ENCODE measurements at regions not wholly inside any gene's neighbourhood (a gene's known extent, or its start where the extent isn't known, plus 50 kb on each side); places are given as distances from the start of the nearest gene placed in this dataset.

- no peaks in the 10 kb centered on the region for H3K4me1 Mint-ChIP-seq (ENCODE audit: low read depth)
- intact Hi-C loops (cut with micrococcal nuclease) = no loop called here
- H3K27me3 Mint-ChIP-seq = no peaks in the 10 kb centered on the region
- no peak overlapping the region for H3K27ac Mint-ChIP-seq
- no peak overlapping the region for H3K4me3 Mint-ChIP-seq
- no peaks in the 10 kb centered on the region for H3K36me3 Mint-ChIP-seq (ENCODE audit: low read depth)
- H3K9me3 Mint-ChIP-seq = no peaks in the 10 kb centered on the region
These were observed 943.9 kb downstream of the EPHA4 start for GRCh38 chr2:220628252-220628651.

- Mint-ChIP-seq H3K4me1 (ENCODE audit: low read depth) (no peaks in the 10 kb centered on the region), H3K9me3 (no peaks in the 10 kb centered on the region), H3K36me3 (ENCODE audit: low read depth) (no peaks in the 10 kb centered on the region), H3K27me3 (no peaks in the 10 kb centered on the region), H3K27ac (no peak overlapping the region), H3K4me3 (no peak overlapping the region)
- intact Hi-C loops (cut with micrococcal nuclease) = no loop called here
These were observed 931.0 kb downstream of the EPHA4 start for GRCh38 chr2:220641137-220641536.

DNA sequence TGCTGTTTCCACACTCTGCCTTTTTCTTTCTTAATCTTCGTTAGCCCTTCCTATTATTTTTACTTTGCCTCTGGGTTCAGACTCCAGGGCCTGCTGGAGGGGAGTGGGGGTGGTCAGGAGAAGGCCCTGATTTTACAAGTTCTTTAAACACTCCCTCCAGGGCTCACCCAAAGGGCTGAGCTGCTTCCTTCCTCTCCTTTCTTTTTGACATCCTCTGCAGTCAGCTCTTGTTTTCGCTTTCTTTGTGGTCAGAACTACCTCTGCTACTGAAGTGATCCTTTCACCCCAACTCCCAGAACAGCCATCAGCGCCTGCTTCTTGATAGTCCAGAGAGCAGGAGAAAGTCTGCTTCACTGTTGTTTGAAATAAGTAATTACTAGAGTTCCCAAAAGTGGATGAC is 925.7 kb downstream of the EPHA4 start:
- Mint-ChIP-seq H3K27me3 (no peaks in the 10 kb centered on the region), H3K4me3 (no peak overlapping the region), H3K4me1 (ENCODE audit: low read depth) (no peaks in the 10 kb centered on the region), H3K27ac (no peak overlapping the region), H3K36me3 (ENCODE audit: low read depth) (no peaks in the 10 kb centered on the region), H3K9me3 (no peaks in the 10 kb centered on the region)
- intact Hi-C loops (cut with micrococcal nuclease) = no loop called here

DNA sequence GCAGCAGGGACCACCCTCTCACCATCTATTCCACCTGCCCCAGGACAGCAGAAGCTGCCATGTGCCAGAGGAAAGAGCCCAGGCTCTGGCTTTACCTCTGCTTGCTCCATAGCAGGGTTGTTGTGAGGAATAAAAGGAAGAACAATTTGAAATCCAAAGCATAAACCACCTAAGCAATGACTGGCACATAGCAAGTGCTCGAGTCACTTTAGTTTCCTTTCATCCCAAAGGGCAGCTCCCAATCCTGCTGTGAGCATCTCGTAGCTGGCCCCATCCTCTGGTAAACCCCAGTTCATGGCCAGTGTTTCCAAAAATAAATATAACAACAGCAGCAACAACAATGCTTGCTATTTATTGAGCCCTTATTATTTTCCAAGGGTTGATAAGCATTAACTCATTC is 923.5 kb downstream of the EPHA4 start:
- no peak overlapping the region for H3K27ac Mint-ChIP-seq
- intact Hi-C loops (cut with micrococcal nuclease) = no loop called here
- no peaks in the 10 kb centered on the region for H3K9me3 Mint-ChIP-seq

DNA sequence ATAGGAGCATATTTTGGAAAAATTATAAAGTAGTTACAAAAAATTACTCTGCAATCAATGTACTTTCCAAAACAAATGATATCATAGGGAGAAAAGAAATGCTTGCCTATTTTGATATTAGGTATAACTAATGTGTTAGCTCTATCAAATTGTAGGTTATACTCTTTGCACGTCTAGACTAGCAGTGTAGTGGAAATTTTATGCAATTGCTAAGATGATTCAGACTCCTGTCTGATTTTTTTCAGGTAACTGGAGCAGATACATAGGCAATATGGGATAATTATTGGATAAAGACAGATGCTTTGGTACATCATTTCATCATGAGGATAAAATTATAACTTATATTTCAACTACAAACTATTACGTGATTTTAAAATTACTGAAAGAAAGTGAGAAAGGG is 918.3 kb downstream of the EPHA4 start:
- no peak overlapping the region for H3K27ac Mint-ChIP-seq
- H3K9me3 Mint-ChIP-seq = no peaks in the 10 kb centered on the region
- no peaks in the 10 kb centered on the region for H3K27me3 Mint-ChIP-seq
- H3K4me1 Mint-ChIP-seq (ENCODE audit: low read depth) = no peaks in the 10 kb centered on the region
- H3K4me3 Mint-ChIP-seq = no peak overlapping the region
- no peaks in the 10 kb centered on the region for H3K36me3 Mint-ChIP-seq (ENCODE audit: low read depth)
- intact Hi-C loops (cut with micrococcal nuclease) = no loop called here

More for the DNA sequence above, 923.5 kb downstream of the EPHA4 start:
- no peaks in the 10 kb centered on the region for H3K4me1 Mint-ChIP-seq (ENCODE audit: low read depth)
- no peak overlapping the region for H3K4me3 Mint-ChIP-seq
- no peaks in the 10 kb centered on the region for H3K36me3 Mint-ChIP-seq (ENCODE audit: low read depth)
- no peaks in the 10 kb centered on the region for H3K27me3 Mint-ChIP-seq

- intact Hi-C loops (cut with micrococcal nuclease) = no loop called here
- H3K27me3 Mint-ChIP-seq = no peaks in the 10 kb centered on the region
These were observed 917.8 kb downstream of the EPHA4 start for GRCh38 chr2:220654322-220654721.

DNA sequence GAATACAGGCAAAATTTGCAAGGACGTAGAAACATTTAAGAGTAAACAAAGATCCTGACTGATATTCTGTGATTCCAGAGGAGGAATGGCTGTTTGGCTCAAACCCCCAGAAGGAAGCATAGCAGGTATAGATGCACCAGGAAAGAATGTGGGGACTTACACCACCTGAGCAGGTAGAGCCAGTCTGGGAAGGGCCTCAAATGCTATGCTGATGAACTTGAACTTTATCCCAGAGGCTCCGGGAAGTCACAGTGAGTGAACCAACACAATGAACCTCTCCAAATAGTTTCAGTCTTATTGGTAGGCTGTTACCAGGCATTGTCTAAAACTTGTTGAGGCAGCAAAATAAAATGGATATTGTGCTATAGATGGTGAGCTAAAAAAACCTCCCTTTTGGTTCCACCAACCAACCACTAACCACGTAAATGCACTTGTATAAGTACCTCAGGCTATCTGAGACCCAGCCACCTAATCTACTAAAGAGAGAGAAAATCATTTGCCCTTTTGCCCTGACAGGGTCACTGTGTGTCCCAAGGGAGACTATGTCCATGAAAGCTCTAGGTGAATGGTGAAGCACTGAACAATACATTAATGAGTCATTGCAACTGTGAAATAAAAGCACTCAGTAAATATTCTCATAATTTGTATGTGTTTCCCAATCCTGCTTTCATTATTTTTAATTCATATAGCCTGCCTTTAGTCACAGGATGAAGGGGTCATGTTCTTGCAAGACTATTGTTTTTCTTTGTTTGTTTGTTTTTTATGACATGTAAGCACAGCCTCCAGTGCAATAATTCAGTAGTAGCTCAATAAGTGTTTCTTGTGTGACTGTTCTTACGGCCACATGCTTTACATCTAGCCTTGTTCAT is 911.6 kb downstream of the EPHA4 start:
- Mint-ChIP-seq H3K36me3 (ENCODE audit: low read depth) (no peaks in the 10 kb centered on the region), H3K9me3 (no peaks in the 10 kb centered on the region), H3K4me1 (ENCODE audit: low read depth) (no peaks in the 10 kb centered on the region), H3K27me3 (no peaks in the 10 kb centered on the region), H3K4me3 (no peak overlapping the region), H3K27ac (no peak overlapping the region)
- intact Hi-C loops (cut with micrococcal nuclease) = no loop called here

More at GRCh38 chr2:220654322-220654721, 917.8 kb downstream of the EPHA4 start:
- no peaks in the 10 kb centered on the region for H3K36me3 Mint-ChIP-seq (ENCODE audit: low read depth)
- no peak overlapping the region for H3K4me3 Mint-ChIP-seq
- no peaks in the 10 kb centered on the region for H3K4me1 Mint-ChIP-seq (ENCODE audit: low read depth)
- no peaks in the 10 kb centered on the region for H3K9me3 Mint-ChIP-seq
- H3K27ac Mint-ChIP-seq = no peak overlapping the region

- Mint-ChIP-seq H3K27ac (no peak overlapping the region), H3K4me3 (no peak overlapping the region), H3K36me3 (ENCODE audit: low read depth) (no peaks in the 10 kb centered on the region)
These were observed 909.7 kb downstream of the EPHA4 start for GRCh38 chr2:220662431-220662830.

GRCh38 chr2:220663065-220663464 is 909.0 kb downstream of the EPHA4 start:
- no peaks in the 10 kb centered on the region for H3K27me3 Mint-ChIP-seq
- H3K4me1 Mint-ChIP-seq (ENCODE audit: low read depth) = no peaks in the 10 kb centered on the region
- H3K4me3 Mint-ChIP-seq = no peak overlapping the region
- no peaks in the 10 kb centered on the region for H3K9me3 Mint-ChIP-seq
- intact Hi-C loops (cut with micrococcal nuclease) = no loop called here
- no peaks in the 10 kb centered on the region for H3K36me3 Mint-ChIP-seq (ENCODE audit: low read depth)
- H3K27ac Mint-ChIP-seq = no peak overlapping the region

More at GRCh38 chr2:220662431-220662830, 909.7 kb downstream of the EPHA4 start:
- Mint-ChIP-seq H3K4me1 (ENCODE audit: low read depth) (no peaks in the 10 kb centered on the region), H3K9me3 (no peaks in the 10 kb centered on the region), H3K27me3 (no peaks in the 10 kb centered on the region)
- intact Hi-C loops (cut with micrococcal nuclease) = no loop called here

DNA sequence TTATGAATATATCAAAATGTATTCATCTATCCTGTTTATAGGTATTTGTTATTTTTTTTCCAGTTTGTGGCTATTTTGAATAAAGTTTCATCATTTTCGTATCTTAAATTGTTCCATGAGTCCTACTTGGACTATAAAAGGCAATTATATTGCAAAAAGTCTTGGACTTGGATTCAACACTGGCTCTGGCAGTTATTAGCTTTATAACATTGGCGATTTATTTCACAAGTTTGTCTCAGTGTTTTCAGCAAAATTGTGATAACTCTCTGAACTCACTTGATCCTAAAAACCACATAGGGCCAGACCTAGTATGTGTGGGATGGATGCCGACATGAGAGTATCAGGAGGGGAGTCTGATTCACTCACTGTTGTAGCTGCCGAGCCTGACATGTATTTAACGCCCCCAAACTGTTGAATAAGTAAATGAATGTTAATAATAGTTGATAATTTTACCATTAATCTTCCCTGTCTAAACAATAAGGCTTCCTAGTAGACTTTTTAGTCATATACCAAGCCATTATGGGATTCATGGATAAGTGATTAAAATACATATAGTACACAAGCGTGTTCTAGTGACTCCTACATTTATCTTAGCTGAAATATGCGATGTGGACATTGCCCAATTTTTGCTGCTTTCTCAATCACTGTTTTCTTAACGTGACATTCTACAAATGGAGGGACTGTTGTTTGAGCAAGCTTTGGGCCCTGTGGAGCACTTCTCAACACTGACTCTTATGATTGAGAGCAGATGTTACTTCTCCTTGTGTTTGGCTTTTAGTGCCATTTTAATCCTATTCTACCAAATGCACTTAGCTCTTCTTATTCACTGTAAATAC is 907.6 kb downstream of the EPHA4 start:
- intact Hi-C loops (cut with micrococcal nuclease) = no loop called here
- Mint-ChIP-seq H3K4me1 (ENCODE audit: low read depth) (no peaks in the 10 kb centered on the region), H3K36me3 (ENCODE audit: low read depth) (no peaks in the 10 kb centered on the region), H3K9me3 (peaks cover 6% of the 10 kb centered on the region), H3K27me3 (no peaks in the 10 kb centered on the region), H3K27ac (no peak overlapping the region), H3K4me3 (no peak overlapping the region)

- H3K27ac Mint-ChIP-seq = no peak overlapping the region
- H3K36me3 Mint-ChIP-seq (ENCODE audit: low read depth) = no peaks in the 10 kb centered on the region
- H3K27me3 Mint-ChIP-seq = no peaks in the 10 kb centered on the region
- peaks cover 10% of the 10 kb centered on the region for H3K9me3 Mint-ChIP-seq
- intact Hi-C loops (cut with micrococcal nuclease) = no loop called here
- H3K4me3 Mint-ChIP-seq = no peak overlapping the region
- no peaks in the 10 kb centered on the region for H3K4me1 Mint-ChIP-seq (ENCODE audit: low read depth)
These were observed 907.0 kb downstream of the EPHA4 start for GRCh38 chr2:220665108-220665471.

DNA sequence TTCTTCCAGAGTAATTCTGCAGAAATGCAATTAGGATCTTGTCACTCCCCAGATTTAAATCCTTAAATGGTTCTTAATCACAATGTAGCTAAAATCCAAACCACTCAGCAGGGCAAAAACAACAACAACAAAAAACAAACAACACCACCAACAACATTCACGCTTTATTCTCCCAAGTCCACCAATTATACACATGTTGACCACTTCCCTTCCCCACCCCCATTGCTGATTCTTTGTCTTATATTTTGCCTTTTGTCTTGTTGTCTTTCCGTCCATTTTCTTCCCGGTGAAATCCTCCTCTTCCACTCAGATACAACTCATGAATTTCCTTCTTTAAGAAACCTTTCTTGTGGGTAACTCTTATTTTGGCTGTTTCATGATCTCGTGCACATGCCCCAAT is 902.8 kb downstream of the EPHA4 start:
- H3K27me3 Mint-ChIP-seq = no peaks in the 10 kb centered on the region
- H3K4me3 Mint-ChIP-seq = no peak overlapping the region
- peaks cover 10% of the 10 kb centered on the region for H3K9me3 Mint-ChIP-seq
- no peaks in the 10 kb centered on the region for H3K36me3 Mint-ChIP-seq (ENCODE audit: low read depth)
- intact Hi-C loops (cut with micrococcal nuclease) = no loop called here
- H3K4me1 Mint-ChIP-seq (ENCODE audit: low read depth) = no peaks in the 10 kb centered on the region
- H3K27ac Mint-ChIP-seq = no peak overlapping the region

DNA sequence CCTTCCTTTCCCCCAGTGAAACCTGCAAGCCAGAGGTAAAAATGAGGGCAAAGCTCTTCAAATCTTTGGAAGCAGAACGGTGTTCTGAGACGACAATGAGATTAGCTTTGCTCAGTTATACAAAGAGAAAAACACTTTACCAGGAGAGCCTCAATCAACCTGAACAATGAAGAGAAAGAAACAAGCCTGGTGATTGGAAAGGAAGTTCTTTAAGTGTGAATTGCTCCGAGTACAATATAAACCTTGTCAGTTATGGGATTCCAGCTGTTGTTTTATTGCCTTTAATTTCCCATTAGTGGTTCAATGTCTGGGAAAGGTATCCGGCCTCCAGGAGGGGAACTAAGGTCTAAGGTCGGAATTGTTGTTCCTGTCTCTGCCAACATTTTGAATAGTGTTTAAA is 901.6 kb downstream of the EPHA4 start:
- no peak overlapping the region for H3K27ac Mint-ChIP-seq

DNA sequence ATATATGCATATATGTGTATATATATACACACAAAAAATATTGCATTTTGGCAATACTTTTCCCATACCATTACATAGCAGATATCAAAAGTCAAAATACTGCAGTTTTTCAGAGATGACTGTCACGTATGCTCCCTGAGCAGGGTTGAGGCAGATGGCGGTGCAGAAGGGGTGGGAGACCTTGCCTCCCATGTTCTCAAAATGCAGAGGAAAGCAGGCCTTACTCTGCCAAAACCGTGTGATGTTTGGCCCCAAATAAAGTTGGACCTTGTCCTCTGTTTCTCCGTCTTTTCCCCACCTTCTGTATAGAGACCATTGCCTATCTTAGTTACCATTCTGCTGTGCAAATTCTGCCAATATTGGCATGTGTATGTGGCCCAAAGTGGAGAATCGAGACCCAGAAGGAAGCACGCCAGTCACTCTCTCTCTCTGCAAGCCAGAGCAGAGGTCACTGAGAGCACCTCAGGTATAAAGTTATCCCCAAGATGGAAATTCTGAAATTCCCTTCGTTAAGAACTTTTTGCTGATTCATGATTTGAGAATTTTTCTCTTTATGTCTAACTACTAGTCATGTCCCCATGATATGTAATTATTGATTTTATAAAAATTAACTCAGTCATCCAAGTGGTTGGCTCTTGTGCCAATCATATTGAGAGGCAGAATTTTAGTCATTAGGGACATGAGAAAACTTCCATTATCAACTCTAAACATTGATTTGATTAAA is 898.8 kb downstream of the EPHA4 start:
- Mint-ChIP-seq H3K4me1 (ENCODE audit: low read depth) (no peaks in the 10 kb centered on the region), H3K27me3 (no peaks in the 10 kb centered on the region), H3K27ac (no peak overlapping the region), H3K9me3 (peaks cover 10% of the 10 kb centered on the region), H3K36me3 (ENCODE audit: low read depth) (no peaks in the 10 kb centered on the region), H3K4me3 (no peak overlapping the region)
- intact Hi-C loops (cut with micrococcal nuclease) = no loop called here

More for the DNA sequence above, 901.6 kb downstream of the EPHA4 start:
- no peaks in the 10 kb centered on the region for H3K36me3 Mint-ChIP-seq (ENCODE audit: low read depth)
- H3K27me3 Mint-ChIP-seq = no peaks in the 10 kb centered on the region
- H3K9me3 Mint-ChIP-seq = peaks cover 10% of the 10 kb centered on the region
- intact Hi-C loops (cut with micrococcal nuclease) = no loop called here
- no peaks in the 10 kb centered on the region for H3K4me1 Mint-ChIP-seq (ENCODE audit: low read depth)
- no peak overlapping the region for H3K4me3 Mint-ChIP-seq
